GM04503 (cell line): ENCODE measurements at regions not wholly inside any gene's neighbourhood (a gene's known extent, or its start where the extent isn't known, plus 50 kb on each side); places are given as distances from the start of the nearest gene placed in this dataset.

ENCODE experiments used
- DNase-seq: peaks from one replicate; pipeline ENCODE4 v3.0.0-alpha.2; 2012; ENCODE audit warnings: low read depth

DNA sequence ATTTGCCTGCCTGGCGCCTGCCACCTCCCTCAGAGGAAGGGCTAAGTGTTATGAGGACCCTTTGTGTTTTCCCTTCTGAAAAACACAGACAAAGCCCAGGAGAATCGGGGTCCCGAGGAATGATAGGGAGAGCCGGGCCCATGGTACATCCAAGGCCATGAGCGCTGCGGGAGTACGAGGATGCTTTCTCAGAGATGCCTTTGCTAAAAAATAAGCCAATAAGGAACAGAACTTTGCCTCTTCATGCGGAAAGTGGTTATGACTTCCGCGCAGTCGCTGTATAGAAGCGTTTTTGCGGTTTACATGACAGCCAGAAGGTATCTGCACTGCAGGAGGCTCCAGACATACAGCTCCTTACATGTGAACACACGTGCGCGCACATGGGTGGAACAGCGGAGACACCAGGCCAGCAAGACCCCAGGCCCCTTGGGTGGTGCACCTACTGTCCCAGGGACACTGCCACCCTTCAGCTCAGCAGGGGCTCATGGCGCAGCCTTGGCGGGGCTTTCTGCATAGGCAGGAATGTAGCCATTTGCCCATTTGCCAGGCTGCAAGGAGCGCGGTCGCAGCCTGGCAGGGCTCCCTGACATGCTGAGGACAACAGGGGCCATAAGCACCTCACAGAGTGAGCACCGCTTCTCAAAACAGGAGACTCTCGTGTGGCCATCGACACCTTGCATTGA is 252.4 kb upstream of the SALL3 start:
- no peak for DNase-seq

DNA sequence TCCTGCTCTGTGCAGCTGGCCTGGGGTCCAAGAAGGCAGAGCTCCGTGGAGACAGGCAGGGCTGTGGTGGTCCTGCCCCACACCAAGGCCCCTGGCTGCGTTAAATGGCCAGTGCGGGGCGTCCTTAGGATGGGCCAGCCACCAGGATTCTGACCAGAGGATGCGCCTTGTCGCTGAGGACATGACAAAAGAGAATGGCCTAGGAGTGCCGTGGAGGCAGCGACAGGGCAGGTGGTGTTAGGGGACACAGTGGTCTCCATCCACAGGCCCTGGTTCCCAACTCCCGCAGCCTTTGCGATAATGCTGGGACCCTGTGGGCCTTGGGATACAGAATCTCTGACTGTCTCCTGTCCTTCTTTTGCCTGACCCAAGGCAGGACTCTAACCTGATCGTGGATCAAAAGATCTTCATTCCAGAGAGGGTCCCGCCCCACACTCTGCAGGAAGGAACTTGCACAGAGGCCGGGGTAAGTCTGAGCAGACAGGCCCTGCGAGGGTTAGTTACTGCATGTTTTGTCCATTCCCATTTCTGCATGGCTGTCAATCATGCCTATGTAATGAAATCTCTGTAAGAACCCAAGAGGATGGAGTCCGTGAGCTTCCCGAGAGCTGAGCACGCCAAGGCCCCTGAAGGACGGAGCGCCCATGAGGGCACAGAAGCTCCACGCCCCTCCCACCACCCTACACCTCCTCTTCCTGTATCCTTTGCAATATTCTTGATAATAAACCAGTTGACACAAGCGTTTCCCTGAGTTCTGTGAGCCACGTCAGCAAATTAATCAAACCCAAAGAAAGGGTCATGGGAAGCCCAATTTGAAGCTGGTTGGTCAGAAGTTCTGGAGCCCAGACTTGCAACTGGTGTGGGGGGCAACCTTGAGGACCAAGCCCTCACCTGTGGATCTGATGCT is 251.5 kb upstream of the SALL3 start:
- DNase-seq = no peak

DNA sequence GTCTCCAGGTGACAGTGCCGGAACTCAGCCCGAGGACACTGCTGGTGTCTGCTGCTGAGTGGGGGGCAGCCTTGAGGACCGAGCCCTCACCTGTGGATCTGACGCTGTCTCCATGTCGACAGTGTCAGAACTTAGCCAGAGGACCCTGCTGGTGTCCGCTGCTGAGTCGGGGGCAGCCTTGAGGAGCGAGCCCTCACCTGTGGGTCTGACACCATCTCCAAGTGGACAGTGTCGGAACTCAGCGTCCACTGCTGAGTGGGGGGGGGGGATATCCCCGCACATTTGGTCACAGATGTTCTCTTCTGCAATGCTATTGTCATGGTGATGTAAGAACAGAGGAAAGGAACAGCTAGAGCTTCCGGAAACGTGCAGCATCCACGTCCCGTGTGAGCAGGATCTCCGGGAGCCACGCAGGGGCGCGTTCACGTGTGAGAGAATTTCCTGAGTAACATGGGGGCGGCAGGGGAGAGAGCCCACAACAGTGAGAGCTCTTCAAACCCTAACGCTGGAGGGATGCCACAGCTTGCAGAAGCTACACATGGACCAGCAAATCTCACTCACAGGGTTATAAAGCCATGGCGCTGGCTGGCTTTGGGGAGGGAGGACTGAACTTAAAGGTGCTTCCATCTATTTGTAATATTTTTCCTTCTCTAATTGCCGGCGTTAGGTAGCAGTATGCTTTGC is 250.7 kb upstream of the SALL3 start:
- DNase-seq = no peak

DNA sequence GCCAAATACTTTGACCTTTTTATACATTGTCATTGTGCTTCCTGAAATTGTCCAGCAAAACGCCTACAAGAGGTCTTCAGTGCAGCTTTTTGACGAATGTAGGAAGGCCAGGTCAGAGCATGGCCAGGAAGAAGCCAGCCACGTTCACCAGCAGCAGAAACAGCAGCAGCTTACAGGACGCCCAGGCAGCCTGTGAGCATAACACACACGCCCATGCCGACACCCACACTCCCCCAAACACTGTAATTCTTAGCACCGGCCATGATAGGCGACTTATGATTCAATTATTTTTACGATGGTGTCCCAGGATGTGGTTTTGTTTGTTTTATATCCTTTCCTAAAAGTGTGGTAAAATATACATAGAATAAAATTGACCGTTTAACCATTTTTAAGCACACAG is 249.1 kb upstream of the SALL3 start:
- DNase-seq = no peak

DNA sequence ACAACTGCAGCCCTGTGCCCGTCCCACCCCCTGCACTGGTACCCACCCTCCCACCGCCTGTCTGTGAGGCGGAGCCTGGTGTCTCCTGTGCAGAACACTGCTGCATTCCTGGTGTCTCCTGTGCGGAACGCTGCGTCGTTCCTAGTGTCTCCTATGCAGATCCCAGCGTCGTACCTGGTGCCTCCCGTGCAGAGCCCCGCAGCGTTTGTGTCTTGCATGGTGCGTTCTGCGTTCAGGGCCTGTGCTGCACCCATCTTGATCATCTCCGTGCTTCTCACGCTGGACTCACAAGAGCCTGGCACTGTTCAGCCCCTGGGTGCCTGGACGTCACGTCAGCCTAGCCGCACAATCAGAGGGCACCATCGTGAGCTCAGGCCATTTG is 248.6 kb upstream of the SALL3 start:
- no peak for DNase-seq

DNA sequence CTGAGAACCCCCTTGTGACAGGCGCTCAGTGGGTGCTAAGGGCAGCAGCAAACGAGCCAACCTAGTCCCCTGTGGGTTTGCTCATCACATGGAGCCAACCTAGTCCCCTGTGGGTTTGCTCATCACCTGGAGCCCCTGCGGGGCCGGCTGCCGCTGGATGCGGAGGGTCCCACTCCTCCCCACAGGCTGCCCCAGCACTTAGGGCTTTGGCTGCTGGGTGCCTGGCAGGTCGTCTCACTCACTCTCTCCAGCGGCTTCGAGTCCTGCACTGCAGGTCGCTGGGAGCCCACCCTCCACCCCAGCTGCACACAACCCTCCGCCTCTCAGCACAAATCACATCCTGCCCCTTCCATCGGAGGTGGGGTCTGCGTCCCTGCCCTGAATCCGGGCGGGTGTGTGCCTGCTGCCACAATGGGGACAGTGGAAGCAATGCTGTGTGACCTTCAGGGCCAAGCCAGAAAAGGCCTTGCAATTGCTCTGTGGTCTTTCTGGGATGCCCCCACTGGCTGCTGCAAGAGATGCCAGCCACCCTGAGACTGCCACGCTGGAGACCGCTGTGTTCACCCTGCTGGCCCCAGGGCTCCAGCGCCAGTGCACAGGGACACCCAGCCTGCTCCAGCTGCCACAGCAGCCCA is 248.1 kb upstream of the SALL3 start:
- DNase-seq = no peak

DNA sequence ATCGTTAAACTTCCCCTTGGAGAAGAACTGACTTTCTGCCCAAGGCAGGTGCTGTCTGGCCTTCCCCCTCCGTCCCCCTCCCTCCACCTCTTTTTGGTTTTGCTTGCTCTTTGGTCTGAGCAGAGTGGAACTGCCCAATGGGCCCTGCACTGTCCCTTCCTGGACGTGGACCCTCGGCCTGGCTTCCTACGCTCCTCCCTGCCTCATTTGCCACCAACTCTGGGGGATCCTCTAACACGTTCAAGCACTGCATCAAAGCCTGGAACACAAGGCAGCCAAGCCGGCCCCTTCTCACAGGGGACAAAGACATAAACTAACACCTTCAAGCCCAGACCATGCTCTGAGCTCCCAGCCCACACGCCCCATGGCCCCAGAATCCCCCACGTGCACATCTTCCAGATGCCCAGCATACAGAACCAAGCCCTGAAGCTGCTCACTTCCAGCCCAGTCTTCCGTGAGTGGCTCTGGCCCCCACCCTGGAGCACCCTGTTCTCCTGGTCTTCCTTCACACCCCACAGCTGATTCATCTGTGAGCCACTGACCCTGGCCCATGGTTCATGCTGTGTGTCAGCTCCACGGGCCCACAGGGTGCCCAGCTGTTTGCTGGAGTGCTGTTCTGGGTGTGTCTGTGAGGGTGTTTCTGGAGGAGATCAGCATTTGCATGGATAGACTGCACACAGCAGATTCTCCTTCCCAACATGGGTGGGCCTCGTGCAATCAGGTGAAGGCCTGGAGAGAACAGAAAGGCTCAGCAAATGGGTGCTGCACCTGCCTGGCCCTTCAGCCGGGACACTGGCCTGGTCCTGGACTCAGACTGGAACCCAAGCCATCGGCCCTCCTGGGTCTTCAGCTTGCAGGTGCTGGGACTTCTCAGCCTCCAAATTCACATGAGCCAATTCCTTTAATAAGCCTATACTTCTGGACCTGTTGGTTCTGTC is 247.1 kb upstream of the SALL3 start:
- DNase-seq = no peak

DNA sequence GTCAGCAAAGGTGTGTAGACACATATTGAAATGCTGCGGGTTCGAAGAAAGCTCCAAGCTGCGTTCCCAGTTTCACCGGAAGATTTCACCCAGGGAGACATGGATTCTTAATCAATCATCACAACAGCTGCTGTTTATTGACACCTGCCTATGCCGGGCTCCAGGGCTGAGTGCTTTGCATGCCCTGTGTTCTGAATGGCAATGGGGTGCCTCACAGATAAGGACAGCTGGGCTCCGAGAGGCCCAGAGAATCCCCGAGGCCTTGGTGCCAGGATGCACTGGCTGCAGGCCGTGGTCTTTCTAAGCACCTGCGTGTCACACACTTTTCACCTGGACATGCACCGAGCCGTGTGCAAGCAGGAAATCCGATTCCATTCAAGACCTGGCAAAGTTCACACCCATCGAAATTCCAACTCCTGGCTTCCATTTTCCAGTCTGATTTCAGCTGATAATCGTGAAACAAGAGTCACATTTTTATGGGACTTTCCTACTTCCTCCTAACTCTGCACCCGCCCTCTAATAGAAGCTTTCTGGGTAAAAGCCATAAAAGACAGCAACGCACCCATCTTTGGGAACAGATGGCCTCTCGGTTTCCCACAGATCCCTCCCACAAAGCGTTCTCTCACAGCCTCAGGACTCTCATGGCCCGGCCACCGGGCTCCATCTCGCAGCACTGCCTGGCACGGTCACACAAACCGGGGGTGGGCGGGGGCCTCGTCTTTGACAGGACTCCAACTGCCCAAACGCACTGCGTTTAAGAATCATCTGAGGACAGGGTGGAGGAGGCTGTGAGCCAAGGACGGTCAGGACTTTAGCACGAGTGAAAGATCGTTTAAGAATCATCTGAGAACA is 245.6 kb upstream of the SALL3 start:
- no peak for DNase-seq

DNA sequence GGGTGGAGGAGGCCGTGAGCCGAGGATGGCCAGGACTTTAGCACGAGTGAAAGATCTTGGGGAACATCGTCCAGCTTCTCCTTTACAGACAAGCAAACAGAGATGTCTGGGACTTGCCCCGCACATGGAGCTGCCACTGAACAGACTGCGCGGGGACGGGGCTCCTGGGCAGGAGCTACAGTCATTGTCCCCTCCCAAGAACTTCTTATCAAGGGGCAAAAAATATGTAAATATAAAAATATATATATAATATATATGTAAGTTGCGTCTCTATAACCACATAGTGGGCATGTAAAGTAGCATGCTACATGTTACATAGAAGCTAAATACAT is 245.0 kb upstream of the SALL3 start:
- DNase-seq = no peak

DNA sequence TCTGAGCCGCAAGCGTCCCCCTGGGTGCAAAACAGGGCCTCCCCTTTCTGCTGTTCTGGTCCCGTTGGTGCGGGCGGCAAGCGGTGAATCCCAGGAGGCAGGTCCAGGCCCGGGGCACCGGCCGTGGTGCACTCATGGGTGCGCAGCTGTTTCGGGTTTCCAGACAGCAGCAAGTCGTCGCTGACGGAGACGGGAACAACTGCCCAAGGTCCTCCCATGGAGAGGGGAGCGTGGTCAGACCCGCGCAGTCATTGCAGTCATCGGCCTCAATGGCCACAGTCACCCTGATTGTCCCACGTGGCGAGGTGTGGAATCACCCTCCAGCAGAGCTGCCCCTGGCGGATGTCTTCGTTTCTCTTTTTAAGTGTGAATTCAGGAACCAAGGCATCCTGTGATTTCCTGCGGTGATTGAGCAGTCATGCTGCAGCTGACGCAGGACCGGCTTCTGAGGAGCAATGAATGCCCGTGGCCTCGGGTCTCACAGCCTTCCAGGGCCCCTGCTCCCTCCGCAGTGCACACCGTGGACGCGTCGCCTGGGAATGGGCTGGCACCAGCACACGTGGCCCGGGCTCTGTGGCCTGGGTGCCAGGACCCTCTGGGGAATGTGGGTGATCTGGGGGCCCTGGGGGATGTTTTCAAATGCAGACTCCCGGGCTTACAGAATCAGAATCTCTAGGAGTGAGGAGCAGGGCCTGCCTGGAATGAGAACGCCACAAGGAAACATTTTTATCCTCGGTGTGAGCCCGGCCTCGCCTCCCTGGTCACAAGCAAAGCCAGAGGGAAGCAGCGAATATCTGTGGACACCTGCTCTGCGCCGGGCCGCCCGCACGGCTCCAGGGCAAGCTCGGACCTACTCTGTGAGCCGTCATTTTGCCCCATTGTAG is 244.2 kb upstream of the SALL3 start:
- no peak for DNase-seq

DNA sequence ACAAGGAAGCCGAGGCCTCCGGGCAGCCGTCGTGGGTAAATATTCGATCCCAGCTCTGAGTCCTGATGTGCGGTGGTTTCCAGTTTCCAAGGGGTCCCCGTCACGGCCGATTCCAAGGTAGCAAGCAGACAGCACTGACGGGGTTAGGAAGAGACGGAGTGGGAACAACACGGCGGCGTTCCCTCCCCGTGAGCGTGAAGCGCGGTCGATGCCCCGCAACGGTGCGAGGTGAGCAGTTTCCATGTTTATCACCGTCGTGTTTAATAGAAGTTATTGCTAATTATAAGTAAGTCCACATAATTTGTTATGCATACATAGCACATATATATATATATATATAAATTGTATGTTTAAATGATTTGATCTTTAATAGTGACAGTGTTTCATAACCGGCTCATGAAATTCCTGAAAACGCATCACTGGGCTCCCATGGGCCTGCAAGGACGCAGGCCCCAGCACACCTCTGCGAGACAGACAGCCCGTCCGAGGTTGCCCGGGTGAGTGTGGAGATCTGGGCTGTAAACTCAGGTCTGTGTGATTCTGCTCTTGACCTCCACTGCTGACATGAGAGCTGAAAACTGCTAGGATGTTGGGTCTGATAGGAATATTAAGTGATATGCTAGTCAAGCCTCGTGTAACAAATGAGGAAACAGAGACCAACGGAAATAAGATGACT is 243.5 kb upstream of the SALL3 start:
- DNase-seq = no peak

DNA sequence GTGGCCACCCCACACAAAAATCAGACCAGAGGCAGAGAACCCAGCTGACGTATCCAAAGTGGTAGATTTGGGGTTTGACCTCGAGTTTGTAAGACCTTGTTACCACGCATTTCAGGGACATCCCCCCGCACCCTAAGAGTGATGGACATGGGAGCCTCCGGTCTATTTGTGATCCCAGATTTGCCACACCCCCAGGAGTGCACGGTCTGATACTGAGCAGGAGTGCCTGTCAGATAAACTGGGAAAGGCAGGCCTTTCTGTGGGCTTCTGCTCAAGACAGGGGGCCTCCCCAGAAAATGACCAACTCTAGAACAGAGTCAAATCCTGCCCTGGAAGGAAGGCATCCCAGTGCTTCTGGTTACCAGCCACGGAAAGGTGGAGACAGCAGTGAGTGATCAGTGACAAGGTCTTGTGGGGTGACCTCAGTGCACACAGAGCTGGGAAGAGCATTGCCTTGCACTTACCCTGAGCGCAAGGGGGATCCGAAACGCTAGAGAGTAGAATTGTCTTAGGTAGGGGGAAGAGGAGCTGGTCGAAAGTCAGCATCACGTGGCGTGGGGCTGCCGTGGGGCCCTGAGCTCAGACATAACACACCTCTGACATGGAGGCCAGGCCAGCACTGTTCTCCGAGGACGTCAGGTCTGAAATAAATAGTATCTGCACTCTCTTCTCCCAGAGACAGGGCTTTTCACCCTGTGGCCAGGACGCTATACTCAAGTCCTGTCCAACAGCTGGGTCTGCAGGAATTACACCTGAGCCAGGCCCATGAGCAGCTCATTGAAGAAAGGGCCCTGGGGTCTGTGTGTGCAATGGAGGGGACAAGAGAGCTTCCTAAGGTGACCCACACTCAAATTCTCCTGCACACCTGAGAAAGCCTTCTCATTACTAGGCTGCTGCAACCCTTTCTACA is 242.4 kb upstream of the SALL3 start:
- DNase-seq = no peak

DNA sequence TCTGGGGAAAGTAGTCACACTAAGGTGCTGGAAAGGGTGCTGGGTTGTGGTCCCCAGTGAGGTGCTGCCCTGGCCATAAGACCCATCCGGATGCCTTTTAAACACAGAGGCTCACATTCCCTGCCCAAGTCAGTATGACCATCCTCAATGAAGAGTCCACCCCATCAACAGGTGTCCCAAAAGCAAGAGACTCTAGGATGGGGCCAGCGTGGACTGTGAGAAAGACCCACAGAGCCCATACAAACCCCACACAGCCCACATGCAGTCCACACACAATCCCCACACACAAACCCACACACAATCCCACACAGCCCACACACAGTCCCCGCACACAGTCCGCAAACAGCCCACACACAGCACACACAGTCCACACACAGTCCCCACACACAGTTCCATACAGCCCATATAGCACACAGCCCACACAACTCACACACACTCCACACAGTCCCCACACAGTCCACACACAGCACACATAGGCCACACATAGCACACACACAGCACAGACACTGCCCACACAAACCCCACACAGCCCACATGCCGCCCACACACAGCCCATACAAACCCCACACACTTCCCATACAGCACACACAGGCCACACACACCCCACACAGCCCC is 241.4 kb upstream of the SALL3 start:
- no peak for DNase-seq

DNA sequence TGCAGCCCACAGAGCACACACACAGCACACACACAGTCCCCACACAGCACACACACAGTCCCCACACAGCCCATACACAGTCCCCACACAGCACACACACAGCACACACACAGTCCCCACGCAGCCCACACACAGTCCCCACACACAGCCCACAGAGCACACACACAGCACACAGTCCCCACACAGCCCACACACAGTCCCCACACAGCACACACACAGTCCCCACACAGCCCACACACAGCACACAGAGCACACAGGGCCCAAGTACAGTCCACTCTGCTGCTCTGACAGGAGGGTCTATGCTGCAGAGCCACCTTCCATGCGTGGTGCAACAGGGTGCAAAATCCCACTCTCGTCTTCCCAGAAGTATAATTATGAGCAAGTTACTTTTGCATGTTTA is 240.5 kb upstream of the SALL3 start:
- no peak for DNase-seq

DNA sequence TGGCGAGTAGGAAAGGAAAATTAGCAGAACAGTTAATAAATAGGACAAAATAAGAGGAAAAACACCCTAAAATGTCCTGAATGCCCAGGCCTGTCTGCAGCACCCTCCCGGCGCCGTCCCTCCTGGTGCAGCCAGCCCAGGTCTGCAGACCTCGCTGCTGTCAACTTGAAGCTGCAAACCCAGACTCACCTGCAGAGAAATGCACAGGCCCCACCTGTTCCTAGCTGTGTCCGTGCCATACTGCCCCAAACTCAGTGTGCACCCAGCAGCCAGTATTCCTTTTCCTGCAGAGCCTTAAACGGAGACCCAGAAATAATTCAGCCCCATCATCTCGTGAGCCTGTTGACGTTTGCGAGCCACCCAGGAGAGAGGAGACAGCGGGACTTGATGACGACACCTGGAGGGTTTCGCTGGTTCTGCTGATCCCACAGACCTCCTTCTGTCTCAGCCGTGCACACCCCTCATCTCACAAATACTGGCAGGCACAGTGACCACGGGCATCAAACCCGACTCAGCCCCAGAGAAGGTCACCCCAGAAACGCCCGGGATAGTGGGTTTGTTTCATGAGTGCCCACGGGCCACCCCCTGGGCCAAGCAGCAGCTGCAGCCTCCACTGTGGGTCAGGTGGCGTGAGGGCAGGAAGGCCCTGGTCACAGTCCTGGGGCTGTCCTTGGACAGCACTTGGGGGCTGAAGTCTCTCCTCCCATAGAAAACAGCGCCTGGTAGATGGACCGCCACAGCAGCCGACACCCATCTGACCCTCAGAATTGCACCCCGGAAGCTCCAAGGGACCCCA is 239.5 kb upstream of the SALL3 start:
- DNase-seq = no peak

DNA sequence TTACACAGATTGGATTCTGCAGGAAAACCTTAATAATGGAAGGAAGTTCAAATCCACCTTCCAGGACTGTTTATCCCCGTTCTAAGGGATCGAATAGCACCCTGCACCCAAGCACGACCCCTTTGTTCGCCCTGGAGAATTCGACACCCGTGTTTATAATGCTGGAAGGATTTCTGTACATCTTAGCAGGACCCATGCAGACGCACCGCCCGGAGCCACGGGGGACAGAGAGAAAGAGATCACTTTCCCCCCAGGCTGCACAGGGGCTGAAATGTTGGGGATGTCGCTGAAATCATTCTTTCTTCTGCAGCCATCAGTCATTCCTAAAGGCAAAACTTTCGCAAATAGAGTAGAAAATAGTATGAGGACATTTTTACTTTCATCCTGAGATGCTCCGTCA is 238.7 kb upstream of the SALL3 start:
- DNase-seq = no peak
